IMR-90 (cell line): ENCODE measurements at regions not wholly inside any gene's neighbourhood (a gene's known extent, or its start where the extent isn't known, plus 50 kb on each side); places are given as distances from the start of the nearest gene placed in this dataset.

ENCODE experiments used
- ATAC-seq: fragments of 200-7000 bp; cut with Tn5 transposase; 2 replicates; pipeline ENCODE4 v1.9.1; 2020; ENCODE audit warnings: low read depth, mild to moderate bottlenecking, moderate library complexity
- BruUV-seq: library from RNA; stranded (reverse); fragments of 400-500 nt; replicated peaks from 2 replicates; lab custom pipeline; 2021; lab: Mats Ljungman, UMichigan
- CTCF ChIA-PET: fragments of 300-600 bp; formaldehyde crosslinking; extraction: SDS; loops from one replicate; lab custom pipeline; 2021; ENCODE audit warnings: antibody characterized with exemption; lab: Yijun Ruan, JAX
- POLR2A ChIA-PET: fragments of 300-600 bp; sonication (Branson Sonifier 250); formaldehyde crosslinking; loops from one replicate; lab custom pipeline; 2022; ENCODE audit warnings: antibody characterized with exemption; ENCODE audit not compliant: unreplicated experiment; lab: Charles Lee
- DNase-seq: peaks from one replicate; pipeline ENCODE4 v3.0.0; 2013
- H2AFZ ChIP-seq: replicated peaks from 2 replicates; pipeline ENCODE3; 2013; ENCODE audit warnings: low read length, mild to moderate bottlenecking; ENCODE audit not compliant: poor library complexity
- H2AK5ac ChIP-seq: 2 replicates; pipeline ENCODE4 v1.6.1; 2013; ENCODE audit warnings: low read depth, low read length, inconsistent platforms
- H2AK9ac ChIP-seq: replicated peaks from 2 replicates; pipeline ENCODE3; 2013; ENCODE audit warnings: mild to moderate bottlenecking, low read depth, low read length, moderate library complexity; ENCODE audit not compliant: poor library complexity
- H2BK120ac ChIP-seq: 2 replicates; pipeline ENCODE4 v1.6.1; 2013; ENCODE audit warnings: low read depth, low read length, inconsistent platforms
- H2BK15ac ChIP-seq: 3 replicates; pipeline ENCODE4 v1.6.1; 2013; ENCODE audit warnings: low read depth, low read length, inconsistent platforms
- H2BK20ac ChIP-seq: 2 replicates; pipeline ENCODE4 v1.6.1; 2013; ENCODE audit warnings: low read depth, mild to moderate bottlenecking, inconsistent platforms, low read length, moderate library complexity
- H2BK5ac ChIP-seq: 2 replicates; pipeline ENCODE4 v1.6.1; 2013; ENCODE audit warnings: mild to moderate bottlenecking, low read depth, low read length, inconsistent platforms; ENCODE audit not compliant: poor library complexity, severe bottlenecking
- H3K14ac ChIP-seq: replicated peaks from 2 replicates; pipeline ENCODE4 v1.6.1; 2013; ENCODE audit warnings: low read depth, low read length, inconsistent platforms
- H3K18ac ChIP-seq: 2 replicates; pipeline ENCODE4 v1.6.1; 2013; ENCODE audit warnings: low read depth, low read length, control low read depth
- H3K23ac ChIP-seq: 2 replicates; pipeline ENCODE4 v1.6.1; 2013; ENCODE audit warnings: low read depth, low read length, inconsistent platforms
- H3K27ac ChIP-seq: 2 replicates; pipeline ENCODE4 v1.5.1; 2013; ENCODE audit warnings: mild to moderate bottlenecking, control low read depth, low read length; ENCODE audit not compliant: insufficient read depth
- H3K27me3 ChIP-seq: 2 replicates; pipeline ENCODE4 v1.6.1; 2013; ENCODE audit warnings: low read length; ENCODE audit not compliant: control insufficient read depth, insufficient read depth
- H3K36me3 ChIP-seq: 2 replicates; pipeline ENCODE4 v1.6.1; 2013; ENCODE audit warnings: low read length, mixed read lengths; ENCODE audit not compliant: control insufficient read depth, insufficient read depth
- H3K4ac ChIP-seq: 2 replicates; pipeline ENCODE4 v1.6.1; 2013; ENCODE audit warnings: low read depth, low read length, inconsistent platforms
- H3K4me1 ChIP-seq: 2 replicates; pipeline ENCODE4 v1.6.1; 2013; ENCODE audit warnings: low read length, mixed read lengths; ENCODE audit not compliant: control insufficient read depth, insufficient read depth
- H3K4me2 ChIP-seq: 2 replicates; pipeline ENCODE4 v1.6.1; 2013; ENCODE audit warnings: low read depth, mild to moderate bottlenecking, control low read depth, low read length, moderate library complexity
- H3K4me3 ChIP-seq: 2 replicates; pipeline ENCODE4 v1.5.1; 2013; ENCODE audit warnings: low read depth, mild to moderate bottlenecking, control low read depth, low read length, moderate library complexity; ENCODE audit not compliant: insufficient read depth
- H3K56ac ChIP-seq: 2 replicates; pipeline ENCODE4 v1.6.1; 2013; ENCODE audit warnings: low read length, inconsistent platforms; ENCODE audit not compliant: insufficient read depth; ENCODE audit errors: extremely low read depth
- H3K79me1 ChIP-seq, 2 experiments: 2 replicates each; pipeline ENCODE4 v1.6.1; 2013; ENCODE audit warnings: low read length in 2 of 2, inconsistent platforms in 1 of 2, low read depth in 1 of 2
- H3K9ac ChIP-seq: 2 replicates; pipeline ENCODE4 v1.6.1; 2013; ENCODE audit warnings: low read depth, low read length, control low read depth
- H3K9me1 ChIP-seq: 2 replicates; pipeline ENCODE4 v1.6.1; 2013; ENCODE audit warnings: low read length, inconsistent platforms; ENCODE audit not compliant: insufficient read depth
- H3K9me3 ChIP-seq: 2 replicates; pipeline ENCODE4 v1.6.1; 2013; ENCODE audit warnings: low read length; ENCODE audit not compliant: control insufficient read depth, insufficient read depth
- H4K20me1 ChIP-seq: 2 replicates; pipeline ENCODE4 v1.6.1; 2013; ENCODE audit warnings: low read length, inconsistent platforms; ENCODE audit not compliant: insufficient read depth
- H4K5ac ChIP-seq: 2 replicates; pipeline ENCODE4 v1.6.1; 2013; ENCODE audit warnings: mild to moderate bottlenecking, low read depth, low read length, control low read depth
- H4K8ac ChIP-seq, 2 experiments: 2 replicates each; pipeline ENCODE4 v1.6.1; 2013; ENCODE audit warnings: low read depth in 2 of 2, low read length in 2 of 2, control low read depth in 1 of 2, inconsistent platforms in 1 of 2
- H4K91ac ChIP-seq: 2 replicates; pipeline ENCODE4 v1.6.1; 2013; ENCODE audit warnings: low read depth, low read length, inconsistent platforms; ENCODE audit not compliant: insufficient read depth
- BHLHE40 ChIP-seq: fragments of 150-350 bp; IDR thresholded peaks from 2 replicates; pipeline ENCODE4 v1.6.1; 2016; ENCODE audit warnings: mild to moderate bottlenecking, low read depth, low read length
- CHD1 ChIP-seq: IDR thresholded peaks from 2 replicates; pipeline ENCODE4 v1.6.1; 2012; ENCODE audit warnings: low read depth, low read length, improper control_type of control experiment
- MAZ ChIP-seq: IDR thresholded peaks from 2 replicates; pipeline ENCODE4 v1.6.1; 2012; ENCODE audit warnings: low read depth, mild to moderate bottlenecking, low read length, improper control_type of control experiment, moderate library complexity, borderline replicate concordance
- MXI1 ChIP-seq: IDR thresholded peaks from 2 replicates; pipeline ENCODE4 v1.6.1; 2012; ENCODE audit warnings: low read depth, mild to moderate bottlenecking, low read length, moderate library complexity, borderline replicate concordance
- NFE2L2 ChIP-seq: fragments of 150-350 bp; IDR thresholded peaks from 2 replicates; pipeline ENCODE4 v1.6.1; 2016; ENCODE audit warnings: low read depth, mild to moderate bottlenecking, low read length
- POLR2A ChIP-seq: IDR thresholded peaks from 2 replicates; pipeline ENCODE4 v1.6.1; 2012; ENCODE audit warnings: mild to moderate bottlenecking, low read depth, low read length
- RCOR1 ChIP-seq: IDR thresholded peaks from 2 replicates; pipeline ENCODE4 v1.6.1; 2012; ENCODE audit warnings: mild to moderate bottlenecking, low read length, improper control_type of control experiment; ENCODE audit not compliant: insufficient replicate concordance
- RFX5 ChIP-seq: IDR thresholded peaks from 2 replicates; pipeline ENCODE4 v1.8.0; 2012; ENCODE audit warnings: low read depth, mild to moderate bottlenecking, low read length, moderate library complexity
- SMC3 ChIP-seq: fragments of 150-350 bp; IDR thresholded peaks from 2 replicates; pipeline ENCODE4 v1.6.1; 2016; ENCODE audit warnings: low read depth, mild to moderate bottlenecking, antibody characterized with exemption, low read length, moderate library complexity
- WGBS, 2 experiments: methylation state at CpG; one replicate each; pipeline versions ENCODE4 v1.1.5 to v1.1.7; 2013; ENCODE audit warnings: missing lambda C conversion rate in 2 of 2; ENCODE audit not compliant: insufficient read length in 1 of 2; ENCODE audit errors: extremely low coverage in 2 of 2; 5-methylcytosine and 5-hydroxymethylcytosine counted together
- dilution Hi-C: fragments of 300-500 bp; cut with HindIII; formaldehyde crosslinking; loops from one replicate; pipeline ENCODE4 v1.14.3; 2018; ENCODE audit warnings: low sequenced_read_pairs; ENCODE audit not compliant: unreplicated experiment
- in situ Hi-C: fragments of 300-500 bp; cut with MboI; formaldehyde crosslinking; loops from 3 replicates; pipeline ENCODE4 v1.14.3; 2019; ENCODE audit warnings: low sequenced_read_pairs, inconsistent platforms, mixed read lengths
- intact Hi-C: fragments of 100-400 bp; cut with micrococcal nuclease; formaldehyde crosslinking; loops from 2 replicates; pipeline ENCODE4 v1.10.0; 2022
- TF ChIP-seq, protein P1 (sequence below): fragments of 150-350 bp; IDR thresholded peaks from 2 replicates; pipeline ENCODE4 v1.6.1; 2017; ENCODE audit warnings: mild to moderate bottlenecking, antibody characterized with exemption, low read length, low read depth

- Histone ChIP-seq H3K27me3 (no peaks in the 10 kb centered on the region; the same call in 1 of the 2 replicates), H4K20me1 (peaks cover 5% of the 10 kb centered on the region; the same call in 1 of the 2 replicates), H2AK9ac (no peak overlapping the region), H3K14ac (no peak overlapping the region), H3K56ac (no peak overlapping the region), H3K4me1 (peaks cover 12% of the 10 kb centered on the region), H3K4me3 (no peak overlapping the region), H3K23ac (no peak overlapping the region), H2BK120ac (no peak overlapping the region), H3K79me1 (no peaks in the 10 kb centered on the region), H3K9ac (no peak overlapping the region), H3K36me3 (no peaks in the 10 kb centered on the region), H3K9me3 (no peaks in the 10 kb centered on the region), H3K4me2 (peak overlapping the region; percentile 79), H3K18ac (peak overlapping the region; percentile 78), H4K5ac (no peak overlapping the region), H3K9me1 (peaks cover 3% of the 10 kb centered on the region), H2AFZ (no peak overlapping the region), H3K27ac (peak overlapping the region; percentile 80; the same call in 1 of the 2 replicates), H2BK5ac (peak overlapping the region; percentile 75), H4K91ac (no peak overlapping the region), H2BK15ac (no peak overlapping the region), H2BK20ac (peak overlapping the region; percentile 35; the same call in 1 of the 2 replicates), H4K8ac (peak overlapping the region in 1 of 2 experiments; percentile 59; a peak in 1 of 4 replicates), H3K4ac (no peak overlapping the region), H2AK5ac (no peak overlapping the region)
- TF ChIP-seq SMC3 (no peak), BHLHE40 (no peak), MXI1 (no peak), MAZ (no peak), CHD1 (no peak), NFE2L2 (no peak), RFX5 (no peak), RCOR1 (no peak), POLR2A (no peak)
- TF ChIP-seq, protein P1, sequence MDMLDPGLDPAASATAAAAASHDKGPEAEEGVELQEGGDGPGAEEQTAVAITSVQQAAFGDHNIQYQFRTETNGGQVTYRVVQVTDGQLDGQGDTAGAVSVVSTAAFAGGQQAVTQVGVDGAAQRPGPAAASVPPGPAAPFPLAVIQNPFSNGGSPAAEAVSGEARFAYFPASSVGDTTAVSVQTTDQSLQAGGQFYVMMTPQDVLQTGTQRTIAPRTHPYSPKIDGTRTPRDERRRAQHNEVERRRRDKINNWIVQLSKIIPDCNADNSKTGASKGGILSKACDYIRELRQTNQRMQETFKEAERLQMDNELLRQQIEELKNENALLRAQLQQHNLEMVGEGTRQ, result no peak
- no TSS peak for BruUV-seq
- in situ Hi-C loops (no loop called here), dilution Hi-C loops (no loop called here), intact Hi-C loops (loop anchor here (5.0 kb wide), 2 partner anchors 114 to 199 kb away; no protein-coding TSS in a partner anchor)
- CTCF ChIA-PET, result interaction anchor here (0.5 to 1.1 kb wide), 3 partner anchors 9 to 166 kb away, joined by 3 to 5 read pairs (median 3); no protein-coding TSS in a partner anchor
- POLR2A ChIA-PET, result no interaction called here
- no CpG with 5 or more reads among the region's 5 CpGs for WGBS, 2 experiments
- ATAC-seq, result peak; percentile 59
- DNase-seq, result peak; percentile 86
Observed at GRCh38 chr5:38607930-38608564, 51.6 kb upstream of the LIFR start.
